GM18907 (cell line): ENCODE measurements at regions not wholly inside any gene's neighbourhood (a gene's known extent, or its start where the extent isn't known, plus 50 kb on each side); places are given as distances from the start of the nearest gene placed in this dataset.
"Not testable (repeated sequence)": the region's sequence is repeated elsewhere in the genome, so short reads cannot be mapped to it uniquely, and the experiment has no call there.

ENCODE experiments used
- ATAC-seq: cut with Tn5 transposase; IDR thresholded peaks from one replicate; pipeline ENCODE4 v1.9.1; 2021; ENCODE audit warnings: mild to moderate bottlenecking, moderate library complexity; ENCODE audit not compliant: unreplicated experiment

DNA sequence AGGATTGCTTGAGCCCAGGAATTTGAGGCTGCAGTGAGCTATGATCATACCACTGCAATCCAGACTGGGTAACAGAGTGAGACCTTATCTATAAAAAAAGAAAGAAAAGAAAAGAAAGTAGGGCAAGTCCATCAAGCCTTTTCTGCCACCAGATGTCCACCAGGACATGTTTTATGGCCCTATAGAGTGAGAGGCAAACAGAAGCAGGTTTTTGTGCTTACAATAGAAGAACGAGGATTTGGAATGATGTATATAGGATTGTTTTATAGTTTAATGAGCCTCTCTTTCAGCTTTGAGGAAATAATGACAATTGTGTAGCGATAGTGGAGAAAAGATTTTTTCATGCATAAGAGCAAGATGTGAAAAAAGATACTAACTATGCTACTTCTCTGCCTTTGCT, 480.5 kb downstream of the KLF12 start:
- no peak for ATAC-seq

- ATAC-seq = no peak
These were observed 486.8 kb downstream of the KLF12 start for GRCh38 chr13:73647417-73647816.

- ATAC-seq = not testable (repeated sequence)
These were observed 493.6 kb downstream of the KLF12 start for GRCh38 chr13:73640476-73641179.

DNA sequence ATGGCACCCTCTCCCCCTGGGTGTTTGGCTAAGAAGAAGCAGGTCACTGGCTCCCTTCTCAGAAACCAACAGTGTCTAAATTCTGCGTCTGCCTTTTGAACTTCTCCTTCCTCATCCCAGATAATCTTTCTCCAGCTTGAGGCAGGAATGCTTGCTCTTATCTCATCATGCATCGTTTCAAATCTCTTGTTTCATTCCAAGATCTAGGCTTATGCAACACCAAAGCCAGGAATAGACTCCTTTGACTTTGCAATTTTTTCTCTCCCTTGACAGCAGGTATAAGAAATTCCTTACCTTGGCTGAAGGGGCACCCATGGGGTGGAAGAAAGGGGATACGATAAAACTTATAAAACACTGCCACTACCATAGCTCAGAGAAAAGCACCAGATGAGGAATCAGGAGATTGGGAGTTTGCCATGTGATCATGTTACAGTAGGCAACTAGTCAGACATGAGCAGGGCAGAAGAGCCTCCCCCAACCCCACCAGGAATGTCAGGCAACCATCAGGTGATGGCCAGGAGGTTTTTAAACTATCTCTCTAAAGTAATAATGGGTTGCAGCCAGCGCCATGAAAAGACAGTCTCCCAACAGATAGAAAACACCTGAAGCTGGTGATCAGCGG, 498.9 kb downstream of the KLF12 start:
- ATAC-seq = no peak

DNA sequence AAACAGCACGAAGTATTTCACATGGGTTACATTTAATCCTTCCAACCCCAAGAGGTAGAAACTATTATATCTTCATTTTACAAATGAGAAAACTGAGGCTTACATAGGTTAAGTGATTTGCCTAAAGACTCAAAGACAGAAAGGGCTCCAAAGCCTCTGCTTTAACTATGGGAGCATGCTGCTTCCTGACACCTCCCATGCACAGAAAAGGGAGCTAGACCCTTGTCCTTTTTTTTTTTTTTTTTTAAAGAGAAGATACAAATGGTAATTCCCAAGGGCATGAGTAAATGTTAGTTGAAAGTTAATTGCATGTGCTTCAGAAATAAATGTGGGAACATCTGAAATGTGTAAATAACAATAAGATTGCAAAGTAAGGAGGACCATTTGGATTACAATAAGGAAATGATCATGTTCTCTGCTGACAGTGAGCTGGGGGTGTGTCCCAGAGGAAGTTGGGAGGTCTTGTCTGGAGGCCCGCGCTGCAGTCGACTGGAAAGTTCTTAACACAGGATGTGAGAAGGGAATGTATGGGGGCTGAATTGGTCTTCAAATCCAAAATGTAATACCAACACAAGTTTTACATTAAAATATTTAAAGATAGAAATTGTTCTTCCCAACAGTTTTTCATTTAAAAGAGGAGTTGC, 500.3 kb downstream of the KLF12 start:
- ATAC-seq = no peak

GRCh38 chr13:73631411-73631810, 502.8 kb downstream of the KLF12 start:
- ATAC-seq = no peak

DNA sequence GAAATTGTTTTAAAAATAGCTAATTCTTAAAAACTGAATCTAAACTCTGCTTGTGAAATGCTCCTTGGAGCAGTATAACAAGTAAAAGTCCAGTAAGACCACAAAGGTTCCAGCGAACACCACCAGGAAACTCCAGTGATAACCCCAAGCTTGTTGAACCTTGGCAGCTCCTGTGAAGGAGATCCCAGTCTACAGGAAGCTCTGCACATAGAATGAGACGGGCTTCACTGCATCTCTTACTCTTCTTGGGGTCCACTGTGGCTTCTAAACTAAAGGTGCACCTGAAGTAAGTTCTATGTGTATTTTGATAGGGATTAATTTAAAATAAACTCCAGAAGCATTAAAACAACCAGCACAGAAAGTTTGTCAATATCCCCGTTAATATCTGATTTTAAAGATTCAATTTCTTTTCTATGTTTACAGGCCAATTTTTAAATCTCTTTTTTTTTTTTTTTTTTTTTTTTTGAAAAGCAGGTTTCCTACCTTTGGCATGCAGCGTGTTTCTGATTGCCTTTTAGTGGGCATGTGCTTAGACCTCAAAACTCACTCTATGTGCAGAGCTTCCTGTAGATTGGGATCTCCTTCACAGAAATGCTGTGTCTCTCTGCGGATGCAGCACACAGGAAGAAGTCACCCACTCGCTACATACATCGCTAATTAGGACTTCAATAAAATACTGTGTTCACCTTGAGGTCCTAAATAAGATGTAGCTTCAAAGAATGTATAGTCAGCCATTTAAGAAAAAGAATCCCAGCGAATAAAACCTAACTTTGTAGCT, 508.5 kb downstream of the KLF12 start:
- ATAC-seq = no peak

DNA sequence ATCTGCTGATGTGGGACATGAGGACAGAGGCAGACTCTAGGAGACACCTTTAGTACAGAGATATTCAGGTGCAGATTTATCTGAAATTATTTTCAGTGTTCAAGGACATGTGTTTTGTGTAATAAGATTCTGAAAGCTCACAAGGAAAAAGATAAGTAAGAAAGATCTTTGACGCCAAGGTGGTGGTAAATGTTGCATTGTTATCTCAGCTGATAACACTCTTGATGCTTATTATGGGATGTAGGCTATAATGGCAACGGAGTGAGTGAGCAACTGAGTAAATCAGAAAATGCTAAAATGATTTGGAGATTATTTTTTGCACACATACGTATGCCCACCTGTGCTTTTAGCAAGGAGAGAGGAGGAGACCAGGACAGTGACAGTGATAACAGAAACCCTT, 510.9 kb downstream of the KLF12 start:
- no peak for ATAC-seq

DNA sequence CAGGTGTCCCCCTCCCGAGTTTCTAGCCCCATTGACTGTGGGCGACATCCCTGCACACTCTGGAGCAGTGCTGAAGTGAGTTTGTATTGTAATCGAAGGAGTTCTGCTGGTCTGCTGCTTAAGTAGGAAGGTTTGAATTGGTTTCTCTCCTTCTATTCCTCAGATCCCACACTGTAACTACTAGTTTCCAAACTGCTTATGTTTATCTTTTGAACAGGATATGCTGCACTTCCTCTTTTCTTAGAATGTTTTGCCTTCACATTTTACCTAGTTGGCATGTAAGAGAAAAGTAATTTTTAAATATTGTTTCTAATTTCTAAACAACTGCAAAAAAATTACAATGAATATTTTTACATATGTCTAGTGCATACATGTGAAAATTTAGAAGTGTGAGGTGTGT, 511.8 kb downstream of the KLF12 start:
- no peak for ATAC-seq

DNA sequence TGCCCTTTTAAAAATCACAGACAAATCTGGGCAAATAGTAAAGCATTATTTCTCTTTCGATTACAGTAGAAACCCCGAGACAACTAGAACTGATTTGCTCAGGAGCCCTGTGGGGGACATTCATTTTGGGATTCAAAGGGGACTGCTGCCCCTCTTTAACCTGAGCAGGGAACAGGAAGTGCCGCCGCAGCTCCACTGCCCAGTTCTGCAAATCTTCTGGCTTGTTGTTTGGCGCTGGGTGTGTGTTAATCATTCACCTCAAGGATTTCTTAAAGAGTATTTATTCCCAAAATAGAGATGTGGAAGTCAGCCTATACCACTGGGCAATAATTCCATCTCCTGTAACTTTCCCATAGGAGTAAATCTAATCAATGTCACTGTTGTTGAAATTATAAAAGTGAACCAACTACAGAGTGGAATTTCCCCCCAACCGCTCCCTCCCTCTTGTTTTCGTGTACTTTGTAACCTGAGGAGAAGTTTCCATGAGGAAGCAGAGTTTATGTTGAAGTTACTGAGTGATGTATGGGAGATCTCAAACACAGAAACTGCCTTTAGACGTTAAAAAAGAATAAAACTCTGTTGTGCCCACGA, 515.8 kb downstream of the KLF12 start:
- no peak for ATAC-seq

DNA sequence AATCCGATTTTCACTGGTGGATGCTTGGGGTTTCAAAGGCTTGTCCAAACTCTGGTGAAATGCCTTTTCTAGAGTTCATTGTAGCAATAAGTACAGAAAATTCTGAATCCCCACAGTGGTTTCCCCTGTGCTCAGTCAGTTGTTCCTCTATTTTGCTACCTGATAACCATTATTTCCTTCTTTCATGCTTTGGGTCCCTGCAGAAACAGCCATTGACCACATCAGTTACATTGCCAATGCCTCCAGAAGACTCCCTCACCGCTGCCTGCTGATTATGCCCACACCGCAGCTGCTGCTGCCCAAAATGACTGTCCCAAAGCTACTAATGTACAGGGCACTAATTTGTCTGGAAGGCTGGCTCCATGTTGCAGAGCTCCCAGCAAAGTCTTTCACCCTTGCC, 517.3 kb downstream of the KLF12 start:
- ATAC-seq = no peak

- no peak for ATAC-seq
These were observed 523.2 kb downstream of the KLF12 start for GRCh38 chr13:73610799-73611592.

DNA sequence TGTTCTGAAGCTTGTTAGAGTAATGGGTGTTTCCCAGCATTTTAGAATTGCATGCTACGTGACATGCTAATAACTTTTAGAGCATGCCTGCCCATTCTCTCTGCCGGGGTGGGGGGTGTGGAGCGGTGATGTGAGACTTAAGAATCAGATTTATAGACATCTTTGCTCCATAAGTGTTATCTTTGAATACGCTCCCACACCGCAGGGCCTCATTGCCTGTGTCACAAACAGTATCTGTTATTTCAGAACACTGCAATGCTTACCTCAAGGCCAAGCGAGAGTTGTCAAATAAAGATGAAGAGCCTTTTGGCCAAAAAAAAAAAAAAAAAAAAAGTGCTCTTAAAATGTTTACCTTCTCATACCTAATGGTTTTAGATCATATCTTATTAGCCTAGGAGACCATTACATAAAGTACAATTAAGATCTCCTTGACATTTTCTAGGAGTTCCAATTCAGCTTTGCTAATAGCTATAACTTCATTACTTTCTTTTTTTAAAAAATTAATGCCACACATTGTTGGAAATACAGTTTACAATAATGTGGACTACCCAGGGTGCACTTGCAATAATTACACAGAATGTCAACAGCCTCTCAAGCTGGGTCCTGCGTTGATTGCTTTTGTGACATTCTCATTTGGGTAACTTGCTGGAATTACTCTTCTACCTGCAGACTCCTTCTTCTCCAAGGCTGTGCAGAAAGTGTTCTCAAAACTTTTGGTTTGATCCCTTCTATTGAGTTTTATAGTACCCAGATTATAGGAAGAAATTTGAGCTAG, 525.3 kb downstream of the KLF12 start:
- no peak for ATAC-seq

DNA sequence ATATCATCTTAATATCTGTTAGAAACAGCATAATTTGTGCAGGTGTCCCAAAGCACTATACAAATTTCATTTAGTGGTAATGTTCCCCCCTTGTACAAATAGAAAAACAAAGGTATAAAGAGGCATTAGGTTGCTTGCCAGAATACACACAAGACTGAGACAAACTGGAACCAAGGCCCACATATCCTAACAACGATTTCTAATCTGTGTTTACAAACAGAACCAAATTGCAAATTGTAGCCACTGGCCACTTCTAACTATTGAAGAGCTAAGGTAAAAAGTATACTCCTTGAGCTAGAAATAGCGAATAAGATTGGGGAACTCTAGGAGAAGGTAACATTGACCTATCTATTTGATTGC, 526.1 kb downstream of the KLF12 start:
- ATAC-seq = no peak

DNA sequence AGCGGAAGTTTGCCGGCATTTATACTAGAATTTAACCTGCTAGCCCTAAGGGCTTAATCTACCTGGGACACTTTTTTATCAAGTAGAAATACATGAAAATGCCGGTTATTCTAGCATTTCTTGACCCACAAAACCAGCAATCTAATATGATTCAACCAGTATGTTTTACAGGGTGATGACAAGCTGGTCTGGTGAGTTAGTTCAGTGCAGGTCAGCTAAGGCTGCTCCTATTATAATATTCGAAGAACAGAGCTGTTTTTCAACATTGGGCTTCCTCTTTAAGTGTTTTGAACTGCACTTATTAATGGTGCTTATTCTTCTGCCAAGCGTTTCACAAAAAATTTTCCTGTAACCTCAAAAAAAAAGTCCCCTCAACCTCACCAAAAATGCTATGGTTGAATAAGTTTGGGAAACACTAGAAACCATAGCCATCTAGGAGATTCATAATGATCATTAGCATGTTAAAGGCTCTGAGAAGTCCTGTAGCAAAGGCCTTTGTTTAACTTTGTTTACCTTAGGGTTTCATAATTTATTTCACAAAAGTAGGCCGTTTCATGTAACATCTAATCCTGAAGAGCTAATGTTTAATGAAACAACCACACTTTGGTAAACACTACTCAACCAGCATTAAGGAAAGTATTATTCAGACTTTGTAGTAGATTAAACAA, 526.6 kb downstream of the KLF12 start:
- no peak for ATAC-seq

DNA sequence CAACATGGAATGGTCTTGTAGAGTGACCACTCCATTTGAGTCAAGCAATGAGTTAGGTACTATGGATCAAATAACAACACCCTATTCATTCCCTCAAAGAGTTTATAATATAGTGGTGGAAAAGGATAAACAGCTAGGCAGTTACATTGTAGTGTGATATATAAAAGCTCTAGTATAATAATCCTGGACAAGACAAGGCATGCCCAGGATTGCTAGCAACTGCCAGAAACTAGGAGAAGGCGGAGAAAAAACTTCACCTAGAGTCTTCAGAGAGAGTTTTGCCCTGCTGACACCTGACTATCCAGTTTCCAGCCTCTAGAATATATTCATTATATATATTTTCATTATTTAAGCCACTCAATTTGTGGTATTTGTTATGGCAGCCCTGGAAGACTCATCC, 530.6 kb downstream of the KLF12 start:
- ATAC-seq = no peak

DNA sequence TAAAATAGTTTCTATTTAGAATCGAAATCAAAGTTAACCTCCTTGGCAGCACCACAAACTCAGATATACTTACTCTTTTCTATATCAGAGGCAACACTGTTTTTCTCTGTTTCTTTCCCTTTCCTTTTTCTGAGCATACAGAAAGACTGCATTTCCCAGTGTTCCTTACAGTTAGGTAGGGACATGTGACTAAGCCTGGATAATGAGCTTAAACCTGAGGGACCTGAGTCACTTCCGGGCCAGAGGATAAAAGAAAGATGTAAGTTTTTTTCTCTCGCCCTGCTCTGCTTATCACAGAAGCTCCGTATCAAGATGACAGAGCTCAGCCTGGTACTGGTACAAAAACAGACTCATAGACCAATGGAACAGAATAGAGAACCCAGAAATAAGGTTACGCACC, 531.9 kb downstream of the KLF12 start:
- ATAC-seq = no peak

DNA sequence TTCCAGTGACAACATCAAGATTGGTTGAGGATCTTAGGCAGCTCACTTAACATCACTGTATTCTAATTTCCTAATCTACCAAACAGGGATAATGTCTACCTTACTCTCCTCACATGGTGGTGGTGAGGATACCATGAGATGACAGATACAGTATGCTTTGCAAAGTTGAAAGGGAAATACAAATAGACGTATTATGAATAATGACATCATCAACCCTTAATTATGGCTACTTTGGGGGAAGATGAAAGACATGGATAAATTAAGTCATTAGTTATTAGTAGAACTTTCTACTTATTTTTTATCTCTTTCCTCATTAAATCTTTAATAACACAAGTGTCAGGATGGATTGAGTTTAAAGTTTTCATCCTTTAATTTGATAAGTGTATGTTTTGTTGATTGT, 532.5 kb downstream of the KLF12 start:
- no peak for ATAC-seq
